Neural progenitor cell (in vitro differentiated cells): ENCODE measurements at regions not wholly inside any gene's neighbourhood (a gene's known extent, or its start where the extent isn't known, plus 50 kb on each side); places are given as distances from the start of the nearest gene placed in this dataset.

Experiments used
- DNase-seq: peaks from one replicate; pipeline ENCODE4 v3.0.0-alpha.2; 2016; ENCODE audit warnings: low spot score
- H2AFZ ChIP-seq: fragments of 200-600 bp; sonication (generic); replicated peaks from 2 replicates; pipeline ENCODE4 v1.6.1; 2016; ENCODE audit warnings: antibody characterized with exemption
- H3F3A ChIP-seq: fragments of 200-600 bp; sonication (generic); 2 replicates; pipeline ENCODE4 v1.6.1; 2016; ENCODE audit warnings: antibody characterized with exemption, low read depth
- H3K27ac ChIP-seq: fragments of 200-600 bp; sonication (generic); 2 replicates; pipeline ENCODE4 v1.5.1; 2016; ENCODE audit warnings: mild to moderate bottlenecking
- H3K27me3 ChIP-seq: fragments of 200-600 bp; sonication (generic); 2 replicates; pipeline ENCODE4 v1.6.1; 2016; ENCODE audit warnings: mild to moderate bottlenecking, moderate library complexity
- H3K36me3 ChIP-seq: fragments of 200-600 bp; sonication (generic); 2 replicates; pipeline ENCODE4 v1.5.1; 2016
- H3K4me1 ChIP-seq: fragments of 200-600 bp; sonication (generic); 2 replicates; pipeline ENCODE4 v1.6.1; 2016; ENCODE audit warnings: mixed run types
- H3K4me2 ChIP-seq: fragments of 200-600 bp; sonication (generic); 2 replicates; pipeline ENCODE4 v1.6.1; 2016
- H3K4me3 ChIP-seq: fragments of 200-600 bp; sonication (generic); 2 replicates; pipeline ENCODE4 v1.5.1; 2016
- H3K79me2 ChIP-seq: fragments of 200-600 bp; sonication (generic); 2 replicates; pipeline ENCODE4 v1.6.1; 2016; ENCODE audit warnings: low read depth
- H3K9ac ChIP-seq: fragments of 200-600 bp; sonication (generic); 2 replicates; pipeline ENCODE4 v1.6.1; 2016
- H3K9me3 ChIP-seq: fragments of 200-600 bp; sonication (generic); 2 replicates; pipeline ENCODE4 v1.5.1; 2016; ENCODE audit warnings: low read depth
- H4K20me1 ChIP-seq: fragments of 200-600 bp; sonication (generic); 2 replicates; pipeline ENCODE4 v1.6.1; 2016; ENCODE audit warnings: low read depth
- H3K27ac Mint-ChIP-seq: 3 replicates; pipeline ENCODE4 v1.8.0; 2021; ENCODE audit warnings: mixed read lengths
- H3K27me3 Mint-ChIP-seq: 2 replicates; pipeline ENCODE4 v1.8.0; 2022; ENCODE audit warnings: low read depth, mild to moderate bottlenecking, inconsistent platforms, moderate library complexity, mixed read lengths; ENCODE audit not compliant: insufficient read depth
- H3K36me3 Mint-ChIP-seq: 3 replicates; pipeline ENCODE4 v1.8.0; 2021; ENCODE audit warnings: mixed read lengths
- H3K4me1 Mint-ChIP-seq: 3 replicates; pipeline ENCODE4 v1.8.0; 2021; ENCODE audit warnings: mixed read lengths
- H3K4me3 Mint-ChIP-seq: 3 replicates; pipeline ENCODE4 v1.8.0; 2021; ENCODE audit warnings: mild to moderate bottlenecking, moderate library complexity, mixed read lengths
- H3K9me3 Mint-ChIP-seq: 3 replicates; pipeline ENCODE4 v1.8.0; 2020; ENCODE audit warnings: mixed read lengths
- EZH2 ChIP-seq: fragments of 200-600 bp; sonication (generic); IDR thresholded peaks from 2 replicates; pipeline ENCODE4 v1.6.1; 2017; ENCODE audit warnings: antibody characterized with exemption, mild to moderate bottlenecking, moderate library complexity
- EZH2phosphoT487 ChIP-seq: fragments of 200-600 bp; sonication (generic); IDR thresholded peaks from 2 replicates; pipeline ENCODE4 v1.6.1; 2017; ENCODE audit warnings: antibody characterized with exemption
- TF ChIP-seq, protein P1 (sequence below): fragments of 200-600 bp; sonication (generic); IDR thresholded peaks from 2 replicates; pipeline ENCODE4 v1.5.1; 2017; ENCODE audit warnings: antibody characterized with exemption, mild to moderate bottlenecking

DNA sequence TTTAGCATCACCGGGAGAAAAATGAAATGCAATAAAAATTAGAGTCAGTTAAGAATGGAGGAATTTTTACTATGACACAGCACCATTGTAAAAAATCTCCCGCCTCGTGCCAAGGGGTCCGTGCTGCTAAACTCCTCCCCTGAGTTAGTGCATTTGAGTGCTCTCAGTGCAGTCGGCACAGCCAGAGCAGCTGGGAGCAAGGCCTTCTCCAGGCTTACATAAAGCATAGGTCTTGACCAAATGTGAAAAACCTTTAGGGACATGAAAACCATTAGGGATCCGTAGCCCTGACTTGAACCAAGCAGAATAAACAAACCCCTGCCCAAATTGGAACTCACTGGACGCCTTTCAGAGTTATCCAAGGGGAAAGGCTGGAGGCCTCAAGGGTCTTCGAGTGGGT lies 152.6 kb downstream of the PLCE1 start:
- Histone ChIP-seq H3K27ac (no peak overlapping the region), H3K4me3 (no peak overlapping the region), H2AFZ (no peak overlapping the region), H3K9me3 (no peaks in the 10 kb centered on the region), H3F3A (no peaks in the 10 kb centered on the region), H3K9ac (no peak overlapping the region), H3K27me3 (no peaks in the 10 kb centered on the region), H3K79me2 (no peaks in the 10 kb centered on the region), H3K4me1 (peaks cover 6% of the 10 kb centered on the region), H4K20me1 (no peaks in the 10 kb centered on the region), H3K36me3 (no peaks in the 10 kb centered on the region), H3K4me2 (peak overlapping the region; percentile 9)
- Mint-ChIP-seq H3K4me1 (no peaks in the 10 kb centered on the region), H3K4me3 (no peak overlapping the region), H3K36me3 (no peaks in the 10 kb centered on the region), H3K27ac (no peak overlapping the region), H3K9me3 (no peaks in the 10 kb centered on the region), H3K27me3 (peaks cover 4% of the 10 kb centered on the region)
- no peak for TF ChIP-seq EZH2phosphoT487
- TF ChIP-seq, protein P1, sequence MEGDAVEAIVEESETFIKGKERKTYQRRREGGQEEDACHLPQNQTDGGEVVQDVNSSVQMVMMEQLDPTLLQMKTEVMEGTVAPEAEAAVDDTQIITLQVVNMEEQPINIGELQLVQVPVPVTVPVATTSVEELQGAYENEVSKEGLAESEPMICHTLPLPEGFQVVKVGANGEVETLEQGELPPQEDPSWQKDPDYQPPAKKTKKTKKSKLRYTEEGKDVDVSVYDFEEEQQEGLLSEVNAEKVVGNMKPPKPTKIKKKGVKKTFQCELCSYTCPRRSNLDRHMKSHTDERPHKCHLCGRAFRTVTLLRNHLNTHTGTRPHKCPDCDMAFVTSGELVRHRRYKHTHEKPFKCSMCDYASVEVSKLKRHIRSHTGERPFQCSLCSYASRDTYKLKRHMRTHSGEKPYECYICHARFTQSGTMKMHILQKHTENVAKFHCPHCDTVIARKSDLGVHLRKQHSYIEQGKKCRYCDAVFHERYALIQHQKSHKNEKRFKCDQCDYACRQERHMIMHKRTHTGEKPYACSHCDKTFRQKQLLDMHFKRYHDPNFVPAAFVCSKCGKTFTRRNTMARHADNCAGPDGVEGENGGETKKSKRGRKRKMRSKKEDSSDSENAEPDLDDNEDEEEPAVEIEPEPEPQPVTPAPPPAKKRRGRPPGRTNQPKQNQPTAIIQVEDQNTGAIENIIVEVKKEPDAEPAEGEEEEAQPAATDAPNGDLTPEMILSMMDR = no peak
- no peak for TF ChIP-seq EZH2
- DNase-seq = peak; percentile 11

DNA sequence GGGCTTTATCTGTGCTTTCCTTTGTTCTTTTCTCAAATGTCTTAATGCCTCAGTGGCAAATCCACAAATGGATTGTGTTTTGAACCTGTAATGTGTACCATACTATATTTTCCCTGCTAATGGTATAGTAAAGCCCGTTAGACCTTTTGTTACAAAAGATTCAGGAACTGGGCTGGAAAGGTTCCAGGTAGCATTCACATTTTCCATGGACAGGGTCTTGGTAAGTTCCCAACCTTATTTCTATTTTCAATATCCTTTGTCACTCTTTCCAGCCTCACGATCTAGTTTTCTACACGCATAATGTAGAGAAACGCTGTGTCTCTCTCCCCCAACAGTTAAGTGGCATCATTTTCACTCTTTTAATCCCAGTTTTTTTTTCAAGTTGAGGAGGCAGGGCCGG lies 153.0 kb downstream of the PLCE1 start:
- TF ChIP-seq, protein P1 = no peak
- TF ChIP-seq EZH2 (no peak), EZH2phosphoT487 (no peak)
- Mint-ChIP-seq H3K27me3 (peaks cover 4% of the 10 kb centered on the region), H3K9me3 (no peaks in the 10 kb centered on the region)

DNA sequence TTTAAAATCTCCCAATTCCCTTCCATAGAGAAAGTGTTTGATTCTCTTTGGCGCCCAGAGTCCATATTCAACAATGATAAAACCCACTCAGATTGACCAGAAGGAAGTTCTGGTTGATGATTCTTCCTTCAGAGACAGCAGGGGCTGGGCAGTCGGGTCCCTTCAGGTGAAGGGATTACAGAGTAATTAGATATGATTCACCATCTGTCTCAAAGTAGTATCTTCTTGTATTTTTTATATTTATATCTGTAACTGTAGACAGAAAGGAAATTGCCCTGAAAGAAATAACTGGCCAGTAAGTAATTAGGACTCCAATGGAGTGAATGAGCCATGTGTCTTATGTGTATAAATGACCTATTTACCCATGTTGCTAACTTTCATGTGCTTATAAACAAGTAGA lies 156.0 kb downstream of the PLCE1 start:
- H3K27ac ChIP-seq = no peak overlapping the region
- H3K27me3 ChIP-seq = no peaks in the 10 kb centered on the region
- no peak overlapping the region for H2AFZ ChIP-seq
- no peaks in the 10 kb centered on the region for H3K79me2 ChIP-seq
- H3K27me3 Mint-ChIP-seq = peaks cover 4% of the 10 kb centered on the region
- H3F3A ChIP-seq = no peaks in the 10 kb centered on the region
- no peaks in the 10 kb centered on the region for H3K36me3 Mint-ChIP-seq
- peaks cover 6% of the 10 kb centered on the region for H3K4me1 ChIP-seq
- H3K36me3 ChIP-seq = no peaks in the 10 kb centered on the region
- H3K4me2 ChIP-seq = no peak overlapping the region
- H3K4me1 Mint-ChIP-seq = no peaks in the 10 kb centered on the region
- no peaks in the 10 kb centered on the region for H3K9me3 ChIP-seq
- no peaks in the 10 kb centered on the region for H3K9me3 Mint-ChIP-seq
- no peak overlapping the region for H3K4me3 Mint-ChIP-seq
- no peak for DNase-seq
- H3K9ac ChIP-seq = no peak overlapping the region
- TF ChIP-seq EZH2 (no peak), EZH2phosphoT487 (no peak)
- TF ChIP-seq, protein P1 = no peak
- no peak overlapping the region for H3K27ac Mint-ChIP-seq
- no peak overlapping the region for H3K4me3 ChIP-seq
- H4K20me1 ChIP-seq = no peaks in the 10 kb centered on the region

More for the DNA sequence above, 153.0 kb downstream of the PLCE1 start:
- Mint-ChIP-seq H3K4me1 (no peaks in the 10 kb centered on the region), H3K4me3 (no peak overlapping the region), H3K27ac (no peak overlapping the region), H3K36me3 (no peaks in the 10 kb centered on the region)
- H3K4me1 ChIP-seq = peaks cover 6% of the 10 kb centered on the region
- no peak overlapping the region for H3K4me3 ChIP-seq
- H3K4me2 ChIP-seq = peak overlapping the region; percentile 9
- no peaks in the 10 kb centered on the region for H3K79me2 ChIP-seq
- no peak for DNase-seq
- no peak overlapping the region for H2AFZ ChIP-seq
- no peaks in the 10 kb centered on the region for H3K27me3 ChIP-seq
- H3F3A ChIP-seq = no peaks in the 10 kb centered on the region
- no peaks in the 10 kb centered on the region for H3K36me3 ChIP-seq
- no peaks in the 10 kb centered on the region for H3K9me3 ChIP-seq
- no peak overlapping the region for H3K9ac ChIP-seq
- no peaks in the 10 kb centered on the region for H4K20me1 ChIP-seq
- H3K27ac ChIP-seq = no peak overlapping the region
